AG04450 (cell line): ENCODE measurements at regions not wholly inside any gene's neighbourhood (a gene's known extent, or its start where the extent isn't known, plus 50 kb on each side); places are given as distances from the start of the nearest gene placed in this dataset.

ENCODE experiments used
- CTCF ChIA-PET: fragments of 300-600, 350-600 bp; formaldehyde crosslinking; extraction: SDS; loops from one replicate; lab custom pipeline; 2022; ENCODE audit warnings: antibody characterized with exemption, inconsistent platforms; lab: Charles Lee
- POLR2A ChIA-PET: fragments of 350-600 bp; formaldehyde crosslinking; extraction: SDS; loops from one replicate; lab custom pipeline; 2021; ENCODE audit warnings: antibody characterized with exemption, inconsistent platforms; lab: Yijun Ruan, JAX
- DNase-seq: peaks from one replicate; pipeline ENCODE4 v3.0.0-alpha.2; 2011; ENCODE audit warnings: low read depth, low spot score
- H3K27ac ChIP-seq: one replicate; pipeline ENCODE4 v1.5.1; 2012; ENCODE audit warnings: low read depth, low read length, control low read depth
- H3K27me3 ChIP-seq: one replicate; pipeline ENCODE4 v1.6.0; 2012; ENCODE audit warnings: low read length; ENCODE audit not compliant: control insufficient read depth, insufficient read depth
- H3K4me3 ChIP-seq: 2 replicates; pipeline ENCODE4 v1.5.1; 2011; ENCODE audit warnings: mild to moderate bottlenecking, low read depth, low read length, control low read depth
- H3K9me3 ChIP-seq: 2 replicates; pipeline ENCODE4 v1.5.1; 2012; ENCODE audit warnings: low read length; ENCODE audit not compliant: control insufficient read depth, insufficient read depth
- TF ChIP-seq, protein P1 (sequence below): IDR thresholded peaks from 2 replicates; pipeline ENCODE4 v1.5.1; 2011; ENCODE audit warnings: low read depth, low read length, control low read depth, inconsistent platforms

DNA sequence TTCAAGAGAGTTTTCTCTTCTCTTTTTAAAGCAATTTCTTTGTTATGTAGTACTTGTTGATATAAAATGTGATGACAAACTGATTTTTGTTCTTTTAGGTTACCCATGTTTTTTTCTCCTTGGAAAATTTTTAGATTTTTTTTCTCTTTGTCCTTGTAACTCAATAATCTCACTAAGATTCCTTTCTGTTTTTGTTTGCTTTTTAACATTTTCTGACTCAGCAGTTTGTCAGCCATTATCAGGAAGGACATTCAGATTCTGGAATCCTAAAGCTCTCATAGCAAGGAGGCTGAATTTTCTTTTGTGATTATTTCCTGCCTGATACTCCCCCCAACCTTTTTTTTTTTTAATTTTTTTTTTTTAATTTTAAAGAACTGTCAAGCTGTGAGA lies 75.2 kb upstream of the CITED2 start:
- CTCF ChIA-PET = no interaction called here
- TF ChIP-seq, protein P1, sequence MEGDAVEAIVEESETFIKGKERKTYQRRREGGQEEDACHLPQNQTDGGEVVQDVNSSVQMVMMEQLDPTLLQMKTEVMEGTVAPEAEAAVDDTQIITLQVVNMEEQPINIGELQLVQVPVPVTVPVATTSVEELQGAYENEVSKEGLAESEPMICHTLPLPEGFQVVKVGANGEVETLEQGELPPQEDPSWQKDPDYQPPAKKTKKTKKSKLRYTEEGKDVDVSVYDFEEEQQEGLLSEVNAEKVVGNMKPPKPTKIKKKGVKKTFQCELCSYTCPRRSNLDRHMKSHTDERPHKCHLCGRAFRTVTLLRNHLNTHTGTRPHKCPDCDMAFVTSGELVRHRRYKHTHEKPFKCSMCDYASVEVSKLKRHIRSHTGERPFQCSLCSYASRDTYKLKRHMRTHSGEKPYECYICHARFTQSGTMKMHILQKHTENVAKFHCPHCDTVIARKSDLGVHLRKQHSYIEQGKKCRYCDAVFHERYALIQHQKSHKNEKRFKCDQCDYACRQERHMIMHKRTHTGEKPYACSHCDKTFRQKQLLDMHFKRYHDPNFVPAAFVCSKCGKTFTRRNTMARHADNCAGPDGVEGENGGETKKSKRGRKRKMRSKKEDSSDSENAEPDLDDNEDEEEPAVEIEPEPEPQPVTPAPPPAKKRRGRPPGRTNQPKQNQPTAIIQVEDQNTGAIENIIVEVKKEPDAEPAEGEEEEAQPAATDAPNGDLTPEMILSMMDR = no peak
- POLR2A ChIA-PET = interaction anchor here (0.6 to 1.0 kb wide), 2 partner anchors 75 to 414 kb away, joined by 4 read pairs; partner anchors contain the start of gene CITED2
- Histone ChIP-seq H3K9me3 (no peaks in the 10 kb centered on the region), H3K27ac (no peak overlapping the region), H3K27me3 (no peaks in the 10 kb centered on the region), H3K4me3 (no peak overlapping the region)
- no peak for DNase-seq

DNA sequence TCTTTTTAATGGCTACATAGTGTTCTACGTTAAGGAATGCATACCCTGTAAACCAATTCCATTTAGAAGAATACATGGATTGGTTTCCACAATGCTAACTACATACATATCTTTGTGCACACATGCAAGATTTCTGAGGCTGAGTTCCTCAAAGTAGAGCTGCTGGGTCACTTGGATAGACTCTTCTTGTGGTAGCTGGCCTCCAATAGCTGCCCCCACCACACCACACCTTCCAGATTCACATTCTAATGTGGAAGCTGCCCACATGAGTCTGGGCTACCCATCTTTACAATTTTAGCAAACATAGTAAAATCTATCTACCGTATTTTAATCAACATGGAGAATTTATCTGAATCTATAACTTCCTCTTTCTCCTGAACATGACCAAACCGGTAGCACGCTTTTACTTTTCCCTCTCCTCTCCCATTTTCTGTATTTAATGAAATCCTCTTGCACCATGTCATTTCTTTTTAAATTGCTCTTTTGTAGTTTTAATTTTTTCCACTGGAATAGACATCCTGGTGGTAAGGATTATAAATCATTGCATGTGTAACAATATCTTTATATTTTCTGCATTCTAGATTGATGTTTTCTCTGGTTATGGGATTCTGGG lies 74.7 kb upstream of the CITED2 start:
- Histone ChIP-seq H3K27me3 (no peaks in the 10 kb centered on the region), H3K4me3 (no peak overlapping the region), H3K9me3 (no peaks in the 10 kb centered on the region), H3K27ac (no peak overlapping the region)
- TF ChIP-seq, protein P1 = no peak
- DNase-seq = no peak
- CTCF ChIA-PET = no interaction called here
- POLR2A ChIA-PET = interaction anchor here (0.6 to 1.5 kb wide), 3 partner anchors 74 to 414 kb away, joined by 3 to 4 read pairs (median 4); partner anchors contain the start of gene CITED2

DNA sequence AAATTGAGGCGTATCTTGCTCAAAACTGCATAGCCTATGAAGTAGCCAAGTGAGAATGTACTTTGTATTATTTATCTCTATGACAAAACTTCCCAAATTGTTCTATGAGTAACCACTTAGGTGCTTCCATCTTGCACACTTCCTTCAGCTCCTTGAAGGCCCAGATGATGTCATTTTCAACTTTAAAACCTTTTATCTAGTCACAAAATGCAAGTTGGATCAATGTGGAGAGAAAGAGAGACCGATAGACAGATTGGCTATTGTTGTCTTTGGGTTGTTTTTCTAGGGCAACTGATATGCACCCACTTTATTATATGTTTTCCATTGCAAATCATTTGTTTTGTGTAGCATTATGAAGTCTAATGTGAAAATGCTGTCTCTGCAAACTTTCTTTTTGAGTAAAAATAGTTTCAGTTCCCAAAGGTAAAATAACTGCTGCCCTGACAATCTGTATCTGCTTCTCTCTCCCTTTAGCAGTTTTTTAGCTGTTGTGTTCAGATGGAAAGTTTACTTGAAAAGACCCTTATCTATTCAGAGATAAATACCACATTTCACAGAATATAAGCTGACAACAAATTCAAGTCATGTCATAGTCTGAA lies 73.7 kb upstream of the CITED2 start:
- Histone ChIP-seq H3K9me3 (no peaks in the 10 kb centered on the region), H3K27ac (no peak overlapping the region), H3K4me3 (no peak overlapping the region), H3K27me3 (no peaks in the 10 kb centered on the region)
- DNase-seq = no peak
- ChIA-PET CTCF (no interaction called here), POLR2A (interaction anchor here (1.5 kb wide), 1 partner anchor 73 kb away, joined by 3 read pairs; the partner anchor contains the start of gene CITED2)
- TF ChIP-seq, protein P1 = no peak

DNA sequence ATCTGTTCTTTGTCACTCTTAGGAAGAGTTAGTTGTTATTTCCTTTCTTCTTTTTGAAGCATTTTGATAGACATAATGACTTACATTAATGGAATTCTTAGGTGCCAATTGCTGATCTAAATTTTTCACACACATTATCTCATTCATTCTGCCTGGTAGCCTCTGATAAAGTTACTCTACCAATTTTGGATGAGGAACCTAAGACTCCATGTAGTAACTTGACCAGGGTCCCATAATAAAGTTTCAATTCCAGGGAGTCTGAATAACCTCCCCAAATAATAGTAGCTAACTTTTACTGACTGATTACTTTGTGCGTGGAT lies 73.2 kb upstream of the CITED2 start:
- Histone ChIP-seq H3K27me3 (no peaks in the 10 kb centered on the region), H3K27ac (no peak overlapping the region), H3K9me3 (no peaks in the 10 kb centered on the region), H3K4me3 (no peak overlapping the region)
- no peak for DNase-seq
- POLR2A ChIA-PET = interaction anchor here (1.5 kb wide), 1 partner anchor 73 kb away, joined by 3 read pairs; the partner anchor contains the start of gene CITED2
- TF ChIP-seq, protein P1 = no peak
- CTCF ChIA-PET = no interaction called here
